ENCODE measurements at regions not wholly inside any gene's neighbourhood (a gene's known extent, or its start where the extent isn't known, plus 50 kb on each side); places are given as distances from the start of the nearest gene placed in this dataset.

DNA sequence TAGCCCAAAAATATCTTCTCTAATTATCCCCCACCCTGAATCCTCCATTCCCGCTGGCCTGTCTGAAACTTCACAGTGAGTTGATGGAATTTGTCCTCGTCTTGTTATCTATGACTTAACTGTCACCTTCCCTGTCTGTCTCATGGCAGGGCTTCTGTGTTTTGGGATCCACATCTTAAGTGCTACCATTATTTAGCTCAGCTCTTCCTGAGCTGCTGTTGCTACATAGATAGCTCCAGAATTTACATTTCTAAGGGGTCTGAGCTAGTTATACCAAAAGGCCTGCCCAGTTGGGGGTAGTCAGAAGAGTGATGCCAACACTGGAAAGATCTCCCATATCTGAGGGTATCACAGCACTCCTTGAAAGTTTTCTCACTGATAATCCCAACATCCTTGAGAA, 57.0 kb upstream of the CDKN3 start:
- no peak for TF ChIP-seq ZNF274 (IDR thresholded peaks at IDR 0.05; ENCODE audit: borderline replicate concordance, extremely low read depth, low read length)
- no peak for TF ChIP-seq SUZ12 (IDR thresholded peaks at IDR 0.05; ENCODE audit: low read length)
- TF ChIP-seq, protein P1, sequence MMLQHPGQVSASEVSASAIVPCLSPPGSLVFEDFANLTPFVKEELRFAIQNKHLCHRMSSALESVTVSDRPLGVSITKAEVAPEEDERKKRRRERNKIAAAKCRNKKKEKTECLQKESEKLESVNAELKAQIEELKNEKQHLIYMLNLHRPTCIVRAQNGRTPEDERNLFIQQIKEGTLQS (IDR thresholded peaks at IDR 0.05; ENCODE audit: insufficient read depth, low read depth, low read length): no peak
- no peak for TF ChIP-seq CREB1 (IDR thresholded peaks at IDR 0.05)
- TF ChIP-seq SIRT6 (IDR thresholded peaks at IDR 0.05; ENCODE audit: low read length): no peak
- no peak for TF ChIP-seq YY1 (IDR thresholded peaks at IDR 0.05; ENCODE audit: low read depth, low read length)
- TF ChIP-seq, protein P2, sequence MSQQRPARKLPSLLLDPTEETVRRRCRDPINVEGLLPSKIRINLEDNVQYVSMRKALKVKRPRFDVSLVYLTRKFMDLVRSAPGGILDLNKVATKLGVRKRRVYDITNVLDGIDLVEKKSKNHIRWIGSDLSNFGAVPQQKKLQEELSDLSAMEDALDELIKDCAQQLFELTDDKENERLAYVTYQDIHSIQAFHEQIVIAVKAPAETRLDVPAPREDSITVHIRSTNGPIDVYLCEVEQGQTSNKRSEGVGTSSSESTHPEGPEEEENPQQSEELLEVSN (IDR thresholded peaks at IDR 0.05): no peak
- no peak for TF ChIP-seq CBX5 (IDR thresholded peaks at IDR 0.05; ENCODE audit: low read depth, low read length)
- no peak for TF ChIP-seq SIX5 (IDR thresholded peaks at IDR 0.05; ENCODE audit: low read depth, low read length)
- no peak for TF ChIP-seq HDAC6 (IDR thresholded peaks at IDR 0.05; ENCODE audit: low read depth, low read length)
- TF ChIP-seq RXRA (IDR thresholded peaks at IDR 0.05; ENCODE audit: insufficient read depth, low read depth, low read length): no peak
- TF ChIP-seq RFX5 (IDR thresholded peaks at IDR 0.05; ENCODE audit: borderline replicate concordance, low read depth, low read length): no peak
- no peak for TF ChIP-seq SRF (IDR thresholded peaks at IDR 0.05; ENCODE audit: low read depth, low read length)
- no peak for TF ChIP-seq JUND (IDR thresholded peaks at IDR 0.05; ENCODE audit: low read length)
- FAIRE-seq: no peak

More for the DNA sequence above, 57.0 kb upstream of the CDKN3 start:
- H2BK120ac ChIP-seq (replicated peaks; ENCODE audit: low read depth, low read length): no peak overlapping the region
- 0 out of 4 replicates have a peak overlapping the region, but pooled peaks of 1 of the 2 experiments have one; percentile 30 for H3K4me2 ChIP-seq (ENCODE audit: insufficient read depth in 1 of 2, low read depth in 2 of 2, low read length in 2 of 2)
- DNase-seq (ENCODE audit: low read depth in 1 of 2, low spot score in 2 of 2): no peak
- no peak overlapping the region for H3K18ac ChIP-seq (ENCODE audit: extremely low read depth, low read length)
- CTCF ChIA-PET (ENCODE audit: partially characterized antibody): interaction anchor here (0.6 to 4.4 kb wide), 10 partner anchors 8 to 907 kb away, joined by 3 to 26 read pairs (median 3); no protein-coding TSS in a partner anchor
- no peak overlapping the region for H4K5ac ChIP-seq (ENCODE audit: insufficient read length, low read depth, low read length)
- no peaks in the 10 kb centered on the region for H3K23me2 ChIP-seq (ENCODE audit: low read depth, low read length)
- no peak overlapping the region for H3K9ac ChIP-seq (replicated peaks in 1 of 4; ENCODE audit: extremely low read depth in 1 of 4, low read depth in 3 of 4, low read length in 3 of 4)
- no peak overlapping the region for H2BK5ac ChIP-seq (ENCODE audit: low read depth, low read length)
- no peak overlapping the region for H2BK12ac ChIP-seq (ENCODE audit: low read depth, low read length)
- 89% methylated on average over 2 of the region's 2 CpGs; no CpG with 5 or more reads in 1 of the 2 experiments for WGBS, 2 experiments (ENCODE audit: extremely low coverage in 1 of 2, insufficient coverage in 1 of 2, insufficient read length in 1 of 2, insufficient replicate concordance in 2 of 2, low coverage in 1 of 2, low lambda C conversion rate in 2 of 2, missing lambda C conversion rate in 1 of 2)
- H3K14ac ChIP-seq (ENCODE audit: insufficient read length): no peak overlapping the region
- H2AFZ ChIP-seq (ENCODE audit: low read length): no peak overlapping the region
- no peak overlapping the region for H3K23ac ChIP-seq (ENCODE audit: insufficient read length)
- POLR2A ChIA-PET (ENCODE audit: partially characterized antibody): interaction anchor here (0.7 to 1.2 kb wide), 3 partner anchors 44 to 815 kb away, joined by 3 read pairs; no protein-coding TSS in a partner anchor
- H2BK15ac ChIP-seq (ENCODE audit: low read length): no peak overlapping the region
- H2AK5ac ChIP-seq (ENCODE audit: low read depth, low read length): no peak overlapping the region
- H4K20me1 ChIP-seq (replicated peaks in 1 of 2; ENCODE audit: control insufficient read depth in 1 of 2, insufficient read depth in 2 of 2, low read length in 2 of 2): no peaks in the 10 kb centered on the region
- no peaks in the 10 kb centered on the region for H3K9me3 ChIP-seq (ENCODE audit: insufficient read depth in 2 of 2, low read depth in 1 of 2, low read length in 1 of 2)
- H3K27ac ChIP-seq (ENCODE audit: low read depth, low read length): no peak overlapping the region
- H3K4ac ChIP-seq (replicated peaks; ENCODE audit: insufficient read length, low read depth, low read length): no peak overlapping the region
- H3K56ac ChIP-seq (replicated peaks; ENCODE audit: insufficient read length, low read depth, low read length): no peak overlapping the region
- H4K8ac ChIP-seq (ENCODE audit: extremely low read depth, insufficient read depth, low read length): no peak overlapping the region
- no peaks in the 10 kb centered on the region for H3K79me1 ChIP-seq (ENCODE audit: low read depth, low read length)
- H3K79me2 ChIP-seq (ENCODE audit: control insufficient read depth in 1 of 2, insufficient read depth in 2 of 2, low read length in 2 of 2): no peaks in the 10 kb centered on the region
- no peak overlapping the region for H2BK20ac ChIP-seq (ENCODE audit: low read length)
- H4K91ac ChIP-seq (replicated peaks; ENCODE audit: insufficient read length, low read length): no peak overlapping the region
- H3K27me3 ChIP-seq (replicated peaks in 1 of 4; ENCODE audit: control insufficient read depth in 3 of 4, extremely low read depth in 1 of 4, insufficient read depth in 3 of 4, low read length in 3 of 4): no peaks in the 10 kb centered on the region
- no peaks in the 10 kb centered on the region for H3K36me3 ChIP-seq (ENCODE audit: control insufficient read depth in 2 of 4, insufficient read depth in 4 of 4, low read length in 3 of 4)
- no peak overlapping the region for H3K4me3 ChIP-seq (ENCODE audit: extremely low read depth in 1 of 4, insufficient read depth in 2 of 4, low read depth in 3 of 4, low read length in 4 of 4)
- H3K4me1 ChIP-seq (replicated peaks in 1 of 4; ENCODE audit: control insufficient read depth in 3 of 4, insufficient read depth in 4 of 4, low read length in 3 of 4): peaks cover 0 to 7% (median 1%) of the 10 kb centered on the region in 4 experiments; a peak in 3 of 7 replicates
